ENCODE measurements at regions not wholly inside any gene's neighbourhood (a gene's known extent, or its start where the extent isn't known, plus 50 kb on each side); places are given as distances from the start of the nearest gene placed in this dataset.

DNA sequence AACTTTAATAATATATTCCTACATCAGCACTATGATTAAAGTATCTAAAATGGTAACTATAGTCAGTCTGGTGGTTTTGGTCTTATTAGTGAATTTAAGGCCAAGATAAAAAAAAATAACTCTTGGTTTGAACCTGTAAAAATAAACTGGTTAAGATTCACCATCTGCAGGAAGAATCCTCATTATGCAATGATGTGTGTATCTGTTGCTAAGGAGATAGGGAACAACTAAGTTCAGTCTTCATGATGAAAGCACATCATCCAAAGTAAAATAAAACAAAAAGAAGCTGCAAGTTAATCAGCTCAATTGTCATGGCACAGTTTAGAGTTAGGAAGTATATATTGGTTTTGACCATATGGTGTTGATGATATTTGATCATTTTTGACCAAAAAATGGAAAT is 466.0 kb downstream of the NYAP2 start:
- no peak overlapping the region for H3K4me3 ChIP-seq (ENCODE audit: low read depth, low read length)
- TF ChIP-seq, protein P1, sequence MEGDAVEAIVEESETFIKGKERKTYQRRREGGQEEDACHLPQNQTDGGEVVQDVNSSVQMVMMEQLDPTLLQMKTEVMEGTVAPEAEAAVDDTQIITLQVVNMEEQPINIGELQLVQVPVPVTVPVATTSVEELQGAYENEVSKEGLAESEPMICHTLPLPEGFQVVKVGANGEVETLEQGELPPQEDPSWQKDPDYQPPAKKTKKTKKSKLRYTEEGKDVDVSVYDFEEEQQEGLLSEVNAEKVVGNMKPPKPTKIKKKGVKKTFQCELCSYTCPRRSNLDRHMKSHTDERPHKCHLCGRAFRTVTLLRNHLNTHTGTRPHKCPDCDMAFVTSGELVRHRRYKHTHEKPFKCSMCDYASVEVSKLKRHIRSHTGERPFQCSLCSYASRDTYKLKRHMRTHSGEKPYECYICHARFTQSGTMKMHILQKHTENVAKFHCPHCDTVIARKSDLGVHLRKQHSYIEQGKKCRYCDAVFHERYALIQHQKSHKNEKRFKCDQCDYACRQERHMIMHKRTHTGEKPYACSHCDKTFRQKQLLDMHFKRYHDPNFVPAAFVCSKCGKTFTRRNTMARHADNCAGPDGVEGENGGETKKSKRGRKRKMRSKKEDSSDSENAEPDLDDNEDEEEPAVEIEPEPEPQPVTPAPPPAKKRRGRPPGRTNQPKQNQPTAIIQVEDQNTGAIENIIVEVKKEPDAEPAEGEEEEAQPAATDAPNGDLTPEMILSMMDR (IDR thresholded peaks at IDR 0.05; ENCODE audit: insufficient read depth, low read depth, low read length, missing control alignments): no peak
- DNase-seq (ENCODE audit: low read depth): no peak

DNA sequence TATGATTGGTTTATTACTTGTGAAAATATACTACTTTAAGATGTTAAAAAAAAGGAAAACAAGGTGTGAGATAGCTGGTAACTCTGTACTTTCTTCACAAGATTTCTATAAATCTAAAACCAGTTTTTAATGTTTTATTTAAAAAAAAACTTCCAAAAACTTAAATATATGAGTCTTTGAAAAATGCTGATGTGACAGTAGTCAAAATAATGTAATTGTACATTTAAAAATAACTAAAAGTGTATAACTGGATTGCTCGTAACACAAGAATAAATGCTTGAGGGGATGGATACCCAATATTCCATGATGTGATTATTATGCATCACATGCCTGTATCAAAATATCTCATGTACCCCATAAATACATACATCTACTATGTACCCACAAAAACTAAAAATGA is 464.9 kb downstream of the NYAP2 start:
- TF ChIP-seq, protein P1 (IDR thresholded peaks at IDR 0.05; ENCODE audit: insufficient read depth, low read depth, low read length, missing control alignments): no peak
- H3K4me3 ChIP-seq (ENCODE audit: low read depth, low read length): no peak overlapping the region
- DNase-seq (ENCODE audit: low read depth): no peak

DNA sequence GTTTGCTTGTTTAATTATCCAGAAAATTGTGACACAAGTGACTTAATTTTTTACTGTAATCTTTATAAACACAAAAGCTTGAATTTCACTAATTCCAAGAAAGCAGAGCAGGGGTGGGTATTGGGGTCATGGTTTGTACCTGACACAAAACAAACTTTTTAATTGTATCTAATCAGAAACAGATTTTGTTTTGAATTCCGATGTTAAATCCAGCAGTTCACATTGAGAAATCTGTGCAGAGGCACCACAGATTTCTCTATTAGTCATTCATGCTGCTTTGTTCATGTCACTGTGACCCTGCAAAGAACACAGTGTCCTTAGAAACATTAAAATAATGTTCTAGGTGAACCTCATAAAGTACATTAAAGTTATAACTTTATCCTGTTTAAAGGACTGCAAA is 443.4 kb downstream of the NYAP2 start:
- TF ChIP-seq, protein P1 (IDR thresholded peaks at IDR 0.05; ENCODE audit: insufficient read depth, low read depth, low read length, missing control alignments): no peak
- no peak overlapping the region for H3K4me3 ChIP-seq (ENCODE audit: low read depth, low read length)
- no peak for DNase-seq (ENCODE audit: low read depth)

DNA sequence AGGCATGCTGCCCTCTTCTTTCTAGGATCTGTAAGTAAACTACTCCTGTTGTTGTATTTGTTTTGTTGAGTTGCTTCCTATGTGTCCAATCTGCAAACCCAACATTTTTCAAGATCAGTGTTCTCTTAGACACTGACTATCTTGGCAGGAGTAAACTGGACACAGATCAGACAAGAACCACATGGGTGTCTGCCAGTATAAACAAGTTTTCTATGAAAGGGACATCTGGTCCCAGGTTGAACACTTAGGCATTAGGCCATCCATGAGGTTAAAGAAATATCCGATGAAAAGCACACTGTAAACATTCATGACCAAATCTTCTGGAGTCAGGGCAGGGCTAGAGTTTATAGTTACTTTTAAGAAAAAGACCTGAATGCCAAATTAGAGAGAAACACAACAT is 441.8 kb downstream of the NYAP2 start:
- no peak for DNase-seq (ENCODE audit: low read depth)
- TF ChIP-seq, protein P1 (IDR thresholded peaks at IDR 0.05; ENCODE audit: insufficient read depth, low read depth, low read length, missing control alignments): no peak
- H3K4me3 ChIP-seq (ENCODE audit: low read depth, low read length): no peak overlapping the region

DNA sequence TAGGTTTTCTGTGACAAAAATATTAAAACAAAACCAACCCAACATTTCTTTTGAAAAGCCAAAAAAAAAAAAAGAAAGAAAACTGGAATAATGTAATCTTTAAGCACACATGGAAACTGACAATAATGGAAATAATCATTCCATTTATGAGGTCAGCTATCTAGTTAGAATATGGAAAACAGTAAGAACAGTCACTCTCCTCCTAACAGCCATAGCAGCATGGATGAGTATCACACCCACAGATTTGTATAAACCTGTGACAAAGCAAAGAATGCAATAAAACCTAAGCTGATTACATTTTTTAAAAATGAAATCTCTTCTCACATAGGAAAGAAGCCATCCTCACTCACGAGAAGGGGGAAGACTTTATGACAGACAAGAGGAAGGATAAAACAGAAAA is 437.8 kb downstream of the NYAP2 start:
- no peak overlapping the region for H3K4me3 ChIP-seq (ENCODE audit: low read depth, low read length)
- DNase-seq (ENCODE audit: low read depth): no peak
- TF ChIP-seq, protein P1 (IDR thresholded peaks at IDR 0.05; ENCODE audit: insufficient read depth, low read depth, low read length, missing control alignments): no peak

DNA sequence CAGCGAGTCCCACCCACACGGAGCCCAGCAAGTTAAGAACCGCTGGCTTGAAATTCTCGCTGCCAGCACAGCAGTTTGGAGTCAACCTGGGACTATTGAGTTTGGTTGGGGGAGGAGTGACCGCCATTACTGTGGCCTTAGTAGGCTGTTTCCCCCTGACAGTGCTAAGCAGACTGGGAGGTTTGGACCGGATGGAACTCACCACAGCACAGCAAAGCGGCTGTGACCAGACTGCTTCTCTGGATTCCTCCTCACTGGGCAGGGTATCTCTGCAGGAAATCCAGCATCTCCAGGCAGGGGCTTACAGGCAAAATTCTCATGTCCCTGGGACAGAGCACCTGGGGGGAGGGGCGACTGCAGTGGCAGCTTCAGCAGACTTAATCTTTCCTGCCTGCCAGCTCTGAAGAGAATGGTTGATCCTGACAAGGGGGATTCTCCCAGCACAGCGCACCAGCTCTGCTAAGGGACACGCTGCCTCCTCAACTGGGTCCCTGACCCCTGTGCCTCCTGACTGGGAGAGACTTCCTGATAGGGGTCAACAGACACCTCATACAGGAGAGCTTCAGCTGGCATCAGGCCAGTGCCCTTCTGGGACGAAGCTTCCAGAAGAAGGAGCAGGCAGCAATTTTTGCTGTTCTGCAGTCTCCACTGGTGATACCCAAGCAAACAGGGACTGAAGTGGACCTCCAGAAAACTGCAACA is 425.4 kb downstream of the NYAP2 start:
- TF ChIP-seq, protein P1 (IDR thresholded peaks at IDR 0.05; ENCODE audit: insufficient read depth, low read depth, low read length, missing control alignments): no peak
- no peak overlapping the region for H3K4me3 ChIP-seq (ENCODE audit: low read depth, low read length)
- no peak for DNase-seq (ENCODE audit: low read depth)

DNA sequence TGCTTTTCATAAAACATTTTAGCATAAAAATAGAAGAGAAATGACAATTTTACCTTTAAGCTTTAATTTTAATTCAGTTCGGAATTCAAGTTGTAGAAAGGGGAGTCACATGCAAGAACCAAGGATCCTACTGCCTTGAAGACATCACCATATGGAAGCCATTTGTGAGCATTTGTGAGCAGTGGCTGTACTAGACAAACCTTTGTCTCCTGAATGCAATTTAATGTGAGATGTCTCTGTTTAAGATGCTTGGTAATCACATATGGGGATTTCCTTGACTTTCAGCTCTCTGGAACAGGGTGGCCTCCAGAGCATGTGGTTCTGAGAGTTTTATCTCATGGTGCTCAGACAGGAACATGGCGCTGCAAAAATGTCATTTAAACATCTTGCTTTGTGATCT is 421.8 kb downstream of the NYAP2 start:
- TF ChIP-seq, protein P1 (IDR thresholded peaks at IDR 0.05; ENCODE audit: insufficient read depth, low read depth, low read length, missing control alignments): no peak
- no peak for DNase-seq (ENCODE audit: low read depth)
- H3K4me3 ChIP-seq (ENCODE audit: low read depth, low read length): no peak overlapping the region
